WTC11 (cell line): ENCODE measurements at regions not wholly inside any gene's neighbourhood (a gene's known extent, or its start where the extent isn't known, plus 50 kb on each side); places are given as distances from the start of the nearest gene placed in this dataset.

Experiments used
- ATAC-seq: fragments of 200-7000 bp; cut with Tn5 transposase; 2 replicates; pipeline ENCODE4 v1.10.0; 2021; ENCODE audit warnings: mild to moderate bottlenecking, moderate library complexity
- CTCF ChIA-PET: fragments of 300-600 bp; sonication (Branson Sonifier 250); formaldehyde crosslinking; loops from one replicate; lab custom pipeline; 2021; ENCODE audit warnings: antibody characterized with exemption; lab: Charles Lee
- POLR2A ChIA-PET: fragments of 350-600 bp; sonication (Branson Sonifier 250); formaldehyde crosslinking; loops from one replicate; lab custom pipeline; 2021; ENCODE audit warnings: antibody characterized with exemption; lab: Charles Lee
- DNase-seq: peaks from one replicate; pipeline ENCODE4 v3.0.0; 2021; ENCODE audit warnings: low spot score
- H3K27ac Mint-ChIP-seq: 2 replicates; pipeline ENCODE4 v1.8.0; 2021; ENCODE audit warnings: mixed read lengths
- H3K27me3 Mint-ChIP-seq: 2 replicates; pipeline ENCODE4 v1.8.0; 2021; ENCODE audit warnings: low read depth, mild to moderate bottlenecking, moderate library complexity, mixed read lengths
- H3K36me3 Mint-ChIP-seq: 2 replicates; pipeline ENCODE4 v1.8.0; 2021; ENCODE audit warnings: mixed read lengths
- H3K4me1 Mint-ChIP-seq: 2 replicates; pipeline ENCODE4 v1.8.0; 2022; ENCODE audit warnings: mixed read lengths
- H3K4me3 Mint-ChIP-seq: 2 replicates; pipeline ENCODE4 v1.8.0; 2021; ENCODE audit warnings: mild to moderate bottlenecking, moderate library complexity, mixed read lengths
- H3K9me3 Mint-ChIP-seq: 2 replicates; pipeline ENCODE4 v1.8.0; 2021; ENCODE audit warnings: mixed read lengths
- ARID4B ChIP-seq: sonication (generic); formaldehyde crosslinking; IDR thresholded peaks from 2 replicates; pipeline ENCODE4 v1.8.0; 2023; ENCODE audit warnings: missing genetic modification reagents, mild to moderate bottlenecking, borderline replicate concordance
- CBFB ChIP-seq: sonication (generic); formaldehyde crosslinking; IDR thresholded peaks from 2 replicates; pipeline ENCODE4 v1.8.1; 2022; ENCODE audit warnings: mild to moderate bottlenecking, low read depth, missing genetic modification reagents
- HMGA2 ChIP-seq: fragments of 250-450 bp; sonication (Bioruptor Pico); IDR thresholded peaks from 2 replicates; pipeline ENCODE4 v1.4.0; 2021; ENCODE audit warnings: mild to moderate bottlenecking, moderate library complexity
- KAT7 ChIP-seq: sonication (generic); formaldehyde crosslinking; IDR thresholded peaks from 2 replicates; pipeline ENCODE4 v1.8.1; 2023; ENCODE audit warnings: missing genetic modification reagents, mild to moderate bottlenecking, borderline replicate concordance
- MYBL2 ChIP-seq: sonication (generic); formaldehyde crosslinking; IDR thresholded peaks from 2 replicates; pipeline ENCODE4 v1.8.1; 2023; ENCODE audit warnings: mild to moderate bottlenecking, moderate library complexity, missing genetic modification reagents
- OVOL2 ChIP-seq: fragments of 250-450 bp; sonication (Bioruptor Pico); IDR thresholded peaks from 2 replicates; pipeline ENCODE4 v1.9.0; 2021; ENCODE audit warnings: mild to moderate bottlenecking, borderline replicate concordance
- PRDM15 ChIP-seq: sonication (generic); formaldehyde crosslinking; IDR thresholded peaks from 2 replicates; pipeline ENCODE4 v1.8.0; 2022; ENCODE audit warnings: missing genetic modification reagents
- TCF7 ChIP-seq: sonication (generic); formaldehyde crosslinking; IDR thresholded peaks from 2 replicates; pipeline ENCODE4 v1.8.0; 2022; ENCODE audit warnings: mild to moderate bottlenecking, low read depth, missing genetic modification reagents, moderate library complexity
- TEAD1 ChIP-seq: sonication (generic); formaldehyde crosslinking; IDR thresholded peaks from 2 replicates; pipeline ENCODE4 v1.8.0; 2022; ENCODE audit warnings: mild to moderate bottlenecking, missing genetic modification reagents
- TP53 ChIP-seq: sonication (generic); formaldehyde crosslinking; IDR thresholded peaks from 2 replicates; pipeline ENCODE4 v1.8.1; 2023; ENCODE audit warnings: mild to moderate bottlenecking, missing genetic modification reagents
- ZNF121 ChIP-seq: sonication (generic); formaldehyde crosslinking; IDR thresholded peaks from 2 replicates; pipeline ENCODE4 v1.8.0; 2023; ENCODE audit warnings: missing genetic modification reagents
- ZNF219 ChIP-seq: sonication (generic); formaldehyde crosslinking; IDR thresholded peaks from 2 replicates; pipeline ENCODE4 v1.8.0; 2023; ENCODE audit warnings: missing genetic modification reagents, mild to moderate bottlenecking, borderline replicate concordance
- ZNF423 ChIP-seq: fragments of 250-450 bp; sonication (Bioruptor Pico); IDR thresholded peaks from 2 replicates; pipeline ENCODE4 v2.1.2; 2022; ENCODE audit warnings: mild to moderate bottlenecking, moderate library complexity
- TF ChIP-seq, protein P1 (sequence below): sonication (generic); formaldehyde crosslinking; IDR thresholded peaks from 2 replicates; pipeline ENCODE4 v1.8.1; 2023; ENCODE audit warnings: mild to moderate bottlenecking, moderate library complexity, missing genetic modification reagents
- TF ChIP-seq, protein P2 (sequence below): sonication (generic); formaldehyde crosslinking; IDR thresholded peaks from 2 replicates; pipeline ENCODE4 v1.8.0; 2022; ENCODE audit warnings: mild to moderate bottlenecking, missing genetic modification reagents
- TF ChIP-seq, protein P3 (sequence below): sonication (generic); formaldehyde crosslinking; IDR thresholded peaks from 2 replicates; pipeline ENCODE4 v1.8.1; 2022; ENCODE audit warnings: mild to moderate bottlenecking, moderate library complexity, missing genetic modification reagents
- TF ChIP-seq, protein P4 (sequence below): sonication (generic); formaldehyde crosslinking; IDR thresholded peaks from 2 replicates; pipeline ENCODE4 v1.8.1; 2022; ENCODE audit warnings: missing genetic modification reagents, borderline replicate concordance
- TF ChIP-seq, protein P5 (sequence below): sonication (generic); formaldehyde crosslinking; IDR thresholded peaks from 2 replicates; pipeline ENCODE4 v1.8.1; 2023; ENCODE audit warnings: mild to moderate bottlenecking, missing genetic modification reagents, moderate library complexity

- TF ChIP-seq ZNF219 (no peak), CBFB (no peak), TCF7 (CRISPR knock-in tag) (no peak)
- TF ChIP-seq, all 79 proteins: peak for 0
Observed at GRCh38 chr16:6103561-6103960, 1006.0 kb upstream of the EEF2KMT start (continued).

DNA sequence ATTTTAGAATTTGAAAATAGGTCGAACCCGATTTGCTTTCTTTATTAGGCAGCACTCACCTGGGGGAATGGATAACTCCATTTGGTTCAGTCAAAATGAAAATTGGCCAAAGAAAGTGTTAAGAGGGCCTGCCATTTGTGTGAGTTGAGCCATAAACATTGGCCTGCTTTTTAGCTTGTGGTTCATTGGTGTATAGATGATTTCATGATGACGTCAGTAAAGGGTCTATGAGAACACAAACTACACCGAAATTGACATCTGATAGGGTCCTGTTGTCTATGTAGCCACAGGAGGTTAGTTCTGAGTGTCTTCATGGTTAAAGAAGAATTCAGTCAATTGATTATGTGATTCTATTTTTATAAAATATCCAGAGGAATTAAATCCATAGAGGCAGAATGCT, 1001.5 kb upstream of the EEF2KMT start:
- no peak for DNase-seq
- H3K4me3 Mint-ChIP-seq, result no peak overlapping the region
- H3K36me3 Mint-ChIP-seq, result peaks cover 74% of the 10 kb centered on the region
- no peak for ATAC-seq
- no peaks in the 10 kb centered on the region for H3K4me1 Mint-ChIP-seq
- peaks cover 82% of the 10 kb centered on the region for H3K9me3 Mint-ChIP-seq
- H3K27me3 Mint-ChIP-seq, result peaks cover 6% of the 10 kb centered on the region
- ChIA-PET POLR2A (no interaction called here), CTCF (no interaction called here)
- no peak for TF ChIP-seq ZNF423 (CRISPR knock-in tag)
- TF ChIP-seq OVOL2, result no peak
- TF ChIP-seq, protein P1, sequence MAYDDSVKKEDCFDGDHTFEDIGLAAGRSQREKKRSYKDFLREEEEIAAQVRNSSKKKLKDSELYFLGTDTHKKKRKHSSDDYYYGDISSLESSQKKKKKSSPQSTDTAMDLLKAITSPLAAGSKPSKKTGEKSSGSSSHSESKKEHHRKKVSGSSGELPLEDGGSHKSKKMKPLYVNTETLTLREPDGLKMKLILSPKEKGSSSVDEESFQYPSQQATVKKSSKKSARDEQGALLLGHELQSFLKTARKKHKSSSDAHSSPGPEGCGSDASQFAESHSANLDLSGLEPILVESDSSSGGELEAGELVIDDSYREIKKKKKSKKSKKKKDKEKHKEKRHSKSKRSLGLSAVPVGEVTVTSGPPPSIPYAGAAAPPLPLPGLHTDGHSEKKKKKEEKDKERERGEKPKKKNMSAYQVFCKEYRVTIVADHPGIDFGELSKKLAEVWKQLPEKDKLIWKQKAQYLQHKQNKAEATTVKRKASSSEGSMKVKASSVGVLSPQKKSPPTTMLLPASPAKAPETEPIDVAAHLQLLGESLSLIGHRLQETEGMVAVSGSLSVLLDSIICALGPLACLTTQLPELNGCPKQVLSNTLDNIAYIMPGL (CRISPR knock-in tag), result no peak
- TF ChIP-seq, protein P2, sequence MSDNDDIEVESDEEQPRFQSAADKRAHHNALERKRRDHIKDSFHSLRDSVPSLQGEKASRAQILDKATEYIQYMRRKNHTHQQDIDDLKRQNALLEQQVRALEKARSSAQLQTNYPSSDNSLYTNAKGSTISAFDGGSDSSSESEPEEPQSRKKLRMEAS (CRISPR knock-in tag), result no peak
- no peak for TF ChIP-seq HMGA2 (CRISPR knock-in tag)
- no peak for TF ChIP-seq TP53 (CRISPR knock-in tag)
- TF ChIP-seq ARID4B (CRISPR knock-in tag), result no peak
- TF ChIP-seq, protein P3, sequence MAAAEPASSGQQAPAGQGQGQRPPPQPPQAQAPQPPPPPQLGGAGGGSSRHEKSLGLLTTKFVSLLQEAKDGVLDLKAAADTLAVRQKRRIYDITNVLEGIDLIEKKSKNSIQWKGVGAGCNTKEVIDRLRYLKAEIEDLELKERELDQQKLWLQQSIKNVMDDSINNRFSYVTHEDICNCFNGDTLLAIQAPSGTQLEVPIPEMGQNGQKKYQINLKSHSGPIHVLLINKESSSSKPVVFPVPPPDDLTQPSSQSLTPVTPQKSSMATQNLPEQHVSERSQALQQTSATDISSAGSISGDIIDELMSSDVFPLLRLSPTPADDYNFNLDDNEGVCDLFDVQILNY (CRISPR knock-in tag), result no peak
- TF ChIP-seq, protein P4, sequence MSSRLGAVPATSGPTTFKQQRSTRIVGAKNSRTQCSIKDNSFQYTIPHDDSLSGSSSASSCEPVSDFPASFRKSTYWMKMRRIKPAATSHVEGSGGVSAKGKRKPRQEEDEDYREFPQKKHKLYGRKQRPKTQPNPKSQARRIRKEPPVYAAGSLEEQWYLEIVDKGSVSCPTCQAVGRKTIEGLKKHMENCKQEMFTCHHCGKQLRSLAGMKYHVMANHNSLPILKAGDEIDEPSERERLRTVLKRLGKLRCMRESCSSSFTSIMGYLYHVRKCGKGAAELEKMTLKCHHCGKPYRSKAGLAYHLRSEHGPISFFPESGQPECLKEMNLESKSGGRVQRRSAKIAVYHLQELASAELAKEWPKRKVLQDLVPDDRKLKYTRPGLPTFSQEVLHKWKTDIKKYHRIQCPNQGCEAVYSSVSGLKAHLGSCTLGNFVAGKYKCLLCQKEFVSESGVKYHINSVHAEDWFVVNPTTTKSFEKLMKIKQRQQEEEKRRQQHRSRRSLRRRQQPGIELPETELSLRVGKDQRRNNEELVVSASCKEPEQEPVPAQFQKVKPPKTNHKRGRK (CRISPR knock-in tag), result no peak
- no peak for TF ChIP-seq MYBL2 (CRISPR knock-in tag)
- TF ChIP-seq TEAD1 (CRISPR knock-in tag), result no peak
- no peak for TF ChIP-seq CBFB
- no peak for TF ChIP-seq PRDM15
- no peak for TF ChIP-seq ZNF121
- TF ChIP-seq KAT7 (CRISPR knock-in tag), result no peak
- TF ChIP-seq, protein P5, sequence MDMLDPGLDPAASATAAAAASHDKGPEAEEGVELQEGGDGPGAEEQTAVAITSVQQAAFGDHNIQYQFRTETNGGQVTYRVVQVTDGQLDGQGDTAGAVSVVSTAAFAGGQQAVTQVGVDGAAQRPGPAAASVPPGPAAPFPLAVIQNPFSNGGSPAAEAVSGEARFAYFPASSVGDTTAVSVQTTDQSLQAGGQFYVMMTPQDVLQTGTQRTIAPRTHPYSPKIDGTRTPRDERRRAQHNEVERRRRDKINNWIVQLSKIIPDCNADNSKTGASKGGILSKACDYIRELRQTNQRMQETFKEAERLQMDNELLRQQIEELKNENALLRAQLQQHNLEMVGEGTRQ (CRISPR knock-in tag), result no peak
- no peak overlapping the region for H3K27ac Mint-ChIP-seq
